GM12865 (cell line): ENCODE measurements at regions not wholly inside any gene's neighbourhood (a gene's known extent, or its start where the extent isn't known, plus 50 kb on each side); places are given as distances from the start of the nearest gene placed in this dataset.

Source experiments
- DNase-seq: peaks from one replicate; pipeline ENCODE4 v3.0.0; 2010; ENCODE audit warnings: low read depth
- H3K4me3 ChIP-seq: 2 replicates; pipeline ENCODE4 v1.5.1; 2011; ENCODE audit warnings: mild to moderate bottlenecking, low read depth, low read length, control low read depth
- CTCF ChIP-seq: IDR thresholded peaks from 2 replicates; pipeline ENCODE4 v1.5.1; 2011; ENCODE audit warnings: low read length, control low read depth, low read depth, inconsistent platforms; ENCODE audit not compliant: insufficient read depth; ENCODE audit errors: missing control alignments

- DNase-seq, result no peak
- TF ChIP-seq CTCF, result no peak
- no peak overlapping the region for H3K4me3 ChIP-seq
These were observed 202.9 kb upstream of the KIRREL3 start for GRCh38 chr11:127203490-127203889.

GRCh38 chr11:127202105-127202504, 201.5 kb upstream of the KIRREL3 start:
- no peak for TF ChIP-seq CTCF
- no peak overlapping the region for H3K4me3 ChIP-seq
- no peak for DNase-seq

GRCh38 chr11:127199306-127199801, 198.8 kb upstream of the KIRREL3 start:
- DNase-seq, result no peak
- H3K4me3 ChIP-seq, result no peak overlapping the region
- TF ChIP-seq CTCF, result no peak

DNA sequence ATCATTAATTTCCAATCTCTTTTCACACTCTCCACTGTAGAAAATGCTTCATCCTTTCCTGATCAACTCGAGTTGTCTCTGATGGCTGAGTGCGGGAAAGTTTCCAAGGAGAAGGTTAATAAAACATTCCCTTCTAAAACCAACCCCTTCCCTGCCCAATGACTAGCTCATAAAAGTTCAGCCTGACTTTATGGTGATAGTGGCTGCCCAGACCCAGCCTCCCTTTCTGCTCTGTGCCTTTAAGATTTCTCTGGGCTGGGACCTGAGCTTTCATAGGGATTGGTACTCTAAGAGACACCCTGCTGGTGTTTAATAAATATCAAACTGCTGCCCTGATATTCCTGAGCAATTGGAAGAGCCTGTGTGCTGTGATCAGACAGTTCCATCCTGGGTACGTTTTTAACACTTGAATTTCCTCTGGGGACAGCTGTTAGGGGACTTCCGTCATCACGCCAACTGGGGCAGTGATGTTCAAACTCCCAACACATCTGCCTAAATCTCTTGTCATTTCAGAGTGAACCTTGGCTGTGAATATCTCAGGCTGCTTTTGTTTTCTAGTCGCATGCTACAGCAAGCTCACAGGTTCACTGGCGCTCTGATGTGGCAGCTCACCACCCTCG, 195.0 kb upstream of the KIRREL3 start:
- no peak for DNase-seq
- H3K4me3 ChIP-seq, result no peak overlapping the region
- TF ChIP-seq CTCF, result no peak

- no peak overlapping the region for H3K4me3 ChIP-seq
- no peak for DNase-seq
- TF ChIP-seq CTCF, result no peak
These were observed 194.0 kb upstream of the KIRREL3 start for GRCh38 chr11:127194521-127194920.

- TF ChIP-seq CTCF, result no peak
- no peak for DNase-seq
- no peak overlapping the region for H3K4me3 ChIP-seq
These were observed 193.4 kb upstream of the KIRREL3 start for GRCh38 chr11:127193950-127194349.

GRCh38 chr11:127191689-127192088, 191.1 kb upstream of the KIRREL3 start:
- DNase-seq, result no peak
- H3K4me3 ChIP-seq, result no peak overlapping the region
- TF ChIP-seq CTCF, result no peak
